HG02884 (cell line): ENCODE measurements at regions not wholly inside any gene's neighbourhood (a gene's known extent, or its start where the extent isn't known, plus 50 kb on each side); places are given as distances from the start of the nearest gene placed in this dataset.
"Not testable (repeated sequence)": the region's sequence is repeated elsewhere in the genome, so short reads cannot be mapped to it uniquely, and the experiment has no call there.

Source experiments
- ATAC-seq: cut with Tn5 transposase; IDR thresholded peaks from one replicate; pipeline ENCODE4 v1.9.1; 2021; ENCODE audit warnings: mild to moderate bottlenecking, moderate library complexity; ENCODE audit not compliant: unreplicated experiment

DNA sequence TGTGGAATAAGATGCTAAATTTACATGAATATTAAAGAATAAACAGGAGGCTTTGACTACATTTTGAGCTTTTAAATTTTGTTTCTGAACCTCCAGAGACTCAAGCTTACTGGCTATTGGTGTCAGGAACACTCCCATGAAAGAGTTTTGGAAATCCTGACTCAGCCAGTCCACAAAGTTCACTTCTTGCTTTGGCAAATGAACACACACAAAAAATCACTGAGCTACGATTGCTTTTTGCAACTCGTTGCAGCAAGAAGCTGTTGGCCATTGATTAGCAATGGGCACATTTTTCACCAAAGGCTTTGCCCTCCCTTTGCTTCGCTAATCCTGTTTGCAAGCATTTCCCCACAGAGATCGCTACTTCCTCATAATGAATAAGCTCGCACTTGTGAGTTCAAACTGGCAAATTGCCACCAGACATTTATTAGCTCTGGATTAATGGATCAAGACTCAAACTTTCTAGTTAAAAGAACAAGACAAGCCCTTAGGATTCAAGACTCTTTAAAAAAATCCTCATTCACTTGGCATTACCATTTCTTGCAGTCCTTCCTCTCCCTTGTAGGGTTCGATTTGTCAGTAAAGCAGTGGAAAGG is 343.2 kb upstream of the ONECUT1 start:
- ATAC-seq: no peak

GRCh38 chr15:53130943-53131342 is 340.8 kb upstream of the ONECUT1 start:
- ATAC-seq: no peak

GRCh38 chr15:53129121-53129904 is 339.2 kb upstream of the ONECUT1 start:
- no peak for ATAC-seq

DNA sequence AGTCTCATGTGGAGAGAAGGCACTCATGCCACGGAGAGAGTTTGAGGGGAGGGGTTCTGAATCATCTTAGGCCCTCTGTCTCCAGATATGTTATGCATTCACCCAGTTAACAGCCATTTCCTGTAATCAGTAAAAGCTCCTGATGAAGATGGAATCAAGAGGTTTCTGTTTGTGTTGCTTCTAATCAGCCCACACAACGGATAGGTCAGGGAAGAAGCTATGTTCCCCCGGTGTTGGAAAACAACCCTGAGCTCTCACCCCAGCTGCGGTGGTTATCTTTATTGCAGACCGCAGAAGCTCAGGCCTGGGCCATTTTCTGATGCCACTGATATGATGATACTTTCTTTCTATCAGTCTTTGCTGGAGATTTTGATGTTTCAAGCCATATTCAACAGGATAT is 338.5 kb upstream of the ONECUT1 start:
- ATAC-seq: no peak

DNA sequence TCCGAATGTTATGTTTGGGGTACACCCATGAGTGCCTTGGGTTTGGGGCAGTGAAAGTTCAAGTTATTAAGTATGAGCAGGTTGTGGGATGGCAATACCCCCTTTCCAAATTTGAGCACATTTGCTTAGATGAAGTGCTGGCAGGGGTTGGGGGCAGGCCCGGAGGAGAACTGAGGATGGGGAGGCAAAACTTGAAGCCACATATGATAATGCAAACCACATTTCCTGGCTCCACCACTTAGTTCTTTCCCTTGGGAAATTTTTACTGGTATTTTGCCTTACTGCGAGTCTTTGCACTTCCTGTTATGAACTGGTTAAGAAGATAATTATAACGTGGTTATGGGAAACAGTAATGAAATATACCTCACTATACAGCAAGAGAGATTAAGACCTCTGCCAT is 336.0 kb upstream of the ONECUT1 start:
- ATAC-seq: no peak

- no peak for ATAC-seq
Measured at GRCh38 chr15:53122818-53123217, 332.7 kb upstream of the ONECUT1 start.

DNA sequence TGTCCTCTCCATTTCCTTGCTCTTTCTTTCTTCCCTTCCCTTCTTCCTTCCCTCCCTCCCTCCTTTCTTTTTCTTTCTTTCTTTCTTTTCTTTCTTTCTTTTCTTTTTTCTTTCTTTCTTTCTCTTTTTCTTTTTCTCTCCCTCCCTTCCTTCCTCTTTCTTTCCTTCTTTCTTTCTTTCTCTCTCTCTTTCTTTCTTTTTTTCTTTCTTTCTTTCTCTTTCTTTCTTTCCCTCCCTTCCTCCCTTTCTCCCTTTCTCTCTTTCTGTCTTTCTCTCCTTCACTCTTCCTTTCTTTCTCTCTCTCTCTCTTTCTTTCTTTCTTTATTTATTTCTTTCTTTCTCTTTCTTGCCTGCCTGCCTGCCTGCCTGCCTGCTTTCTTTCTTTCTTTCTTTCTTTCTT is 326.8 kb upstream of the ONECUT1 start:
- ATAC-seq: not testable (repeated sequence)

DNA sequence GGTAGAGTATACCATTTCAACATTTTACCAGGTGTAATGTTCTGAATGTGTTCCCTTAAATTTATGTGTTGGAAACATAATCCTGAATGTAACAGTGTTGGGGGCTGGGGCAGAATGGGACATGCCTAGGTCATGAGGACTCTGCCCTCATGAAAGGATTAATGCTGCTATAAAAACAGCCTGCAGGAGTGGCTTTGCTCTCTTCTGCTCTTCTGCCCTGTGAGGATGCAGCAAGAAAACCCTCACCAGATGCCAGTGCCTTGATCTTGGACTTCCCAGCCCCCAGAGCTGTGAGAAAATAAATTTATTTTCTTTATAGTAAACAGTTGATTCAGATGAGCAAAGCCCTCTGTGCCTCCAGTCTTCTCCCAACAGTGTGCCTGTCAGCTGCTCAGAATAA is 326.0 kb upstream of the ONECUT1 start:
- ATAC-seq: no peak

- ATAC-seq: no peak
Measured at GRCh38 chr15:53115563-53115962, 325.4 kb upstream of the ONECUT1 start.

DNA sequence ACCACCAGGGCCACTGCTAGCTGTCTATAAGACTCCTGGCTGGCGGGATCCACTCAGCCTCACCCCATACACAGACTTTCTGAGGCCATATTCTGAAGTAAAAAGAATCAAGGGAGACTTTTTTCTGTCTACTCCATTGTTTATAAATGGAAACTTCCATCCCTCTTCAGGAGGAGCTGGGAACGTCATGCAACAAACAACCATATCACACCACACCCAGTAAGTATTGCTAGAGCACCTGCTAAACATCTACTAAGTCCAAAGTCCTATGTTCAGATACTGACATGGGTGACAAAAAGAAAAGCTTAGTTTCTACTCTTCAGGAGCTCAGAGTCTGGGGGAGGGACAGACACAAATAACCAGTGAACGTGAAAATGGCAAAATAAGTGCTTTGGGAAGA is 324.8 kb upstream of the ONECUT1 start:
- ATAC-seq: no peak

GRCh38 chr15:53110999-53111398 is 320.9 kb upstream of the ONECUT1 start:
- ATAC-seq: no peak

DNA sequence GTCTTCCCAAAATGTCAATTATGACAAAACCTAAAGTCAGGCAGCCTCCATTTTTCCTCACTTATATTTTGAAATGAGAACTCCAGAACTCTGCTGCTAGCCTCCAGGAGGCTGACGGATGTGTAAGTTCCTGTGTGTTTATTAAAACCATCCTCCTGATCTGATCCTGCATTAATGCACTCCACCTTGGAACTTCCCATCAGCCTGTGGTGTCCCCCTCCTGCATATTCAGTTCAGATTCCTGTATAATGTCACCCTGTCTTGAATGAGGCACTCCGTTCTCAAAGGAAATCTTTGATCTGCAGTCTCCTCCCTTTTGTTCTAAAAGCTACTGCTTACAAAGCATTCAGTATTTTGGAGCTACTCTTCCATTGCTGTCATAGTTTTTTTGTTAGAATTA is 318.2 kb upstream of the ONECUT1 start:
- no peak for ATAC-seq

DNA sequence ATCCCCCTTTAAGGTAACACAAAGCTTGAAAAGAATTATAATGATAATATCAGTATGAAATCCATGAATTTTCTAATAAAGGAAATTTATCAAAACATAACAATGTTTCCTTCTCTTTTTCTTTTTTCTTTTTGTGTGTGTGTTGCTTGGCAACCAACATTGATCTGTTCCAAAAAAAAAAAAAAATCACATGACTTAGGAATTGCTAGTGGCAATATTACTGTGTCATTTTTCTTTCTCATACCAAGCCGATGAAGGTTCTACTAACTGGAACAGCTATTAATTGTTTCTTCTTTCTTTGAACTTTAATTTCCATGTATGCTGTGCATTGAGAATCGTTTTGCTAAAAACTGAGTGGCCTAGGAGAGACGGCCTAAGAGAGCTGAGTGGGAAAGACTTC is 317.7 kb upstream of the ONECUT1 start:
- no peak for ATAC-seq

GRCh38 chr15:53106505-53107286 is 316.6 kb upstream of the ONECUT1 start:
- ATAC-seq: no peak

DNA sequence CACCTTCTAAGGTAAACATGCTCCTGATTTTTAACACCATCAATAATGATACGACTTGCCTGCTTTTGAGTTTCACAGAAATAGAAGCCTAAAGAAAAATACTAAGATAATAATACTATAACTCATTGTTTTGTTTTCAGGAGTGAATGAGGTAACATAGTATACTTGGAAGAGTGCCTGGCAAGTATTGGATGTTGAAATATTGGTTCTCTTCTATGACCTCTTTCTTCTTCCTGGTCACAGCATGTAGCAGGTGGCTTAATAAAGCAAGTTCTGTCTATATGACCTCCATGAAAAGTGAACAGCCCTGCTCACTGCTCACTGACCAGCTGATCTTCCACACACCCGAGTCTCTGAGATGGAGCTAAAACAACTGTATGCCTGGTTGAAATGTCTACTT is 312.3 kb upstream of the ONECUT1 start:
- ATAC-seq: no peak

GRCh38 chr15:53080484-53080883 is 290.3 kb upstream of the ONECUT1 start:
- no peak for ATAC-seq

GRCh38 chr15:53074221-53074620 is 284.1 kb upstream of the ONECUT1 start:
- ATAC-seq: no peak

- ATAC-seq: no peak
Measured at GRCh38 chr15:53072077-53072476, 281.9 kb upstream of the ONECUT1 start.

DNA sequence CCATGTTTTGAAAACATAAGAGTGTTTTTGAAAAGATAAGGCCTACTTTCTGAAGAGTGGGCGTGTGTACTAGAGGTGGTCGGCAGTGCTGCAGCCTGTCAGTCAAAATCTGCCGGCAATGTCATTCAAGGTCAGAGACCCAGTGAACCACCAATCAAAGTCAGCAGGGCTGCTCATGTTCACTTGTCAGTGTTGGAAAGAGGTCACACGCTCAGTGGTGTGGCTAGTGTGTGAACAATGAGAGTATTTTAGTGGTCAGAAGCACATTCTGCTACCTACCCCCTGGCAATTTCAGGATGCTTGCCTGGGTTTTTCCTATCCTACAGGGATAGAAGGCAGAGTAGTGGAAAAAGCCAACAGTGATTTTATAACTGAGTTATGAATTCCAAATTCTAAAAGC is 278.5 kb upstream of the ONECUT1 start:
- ATAC-seq: no peak

- no peak for ATAC-seq
Measured at GRCh38 chr15:53059273-53060043, 269.3 kb upstream of the ONECUT1 start.

- no peak for ATAC-seq
Measured at GRCh38 chr15:53046153-53046790, 256.1 kb upstream of the ONECUT1 start.
